Fibroblast of villous mesenchyme (primary cell): ENCODE measurements at regions not wholly inside any gene's neighbourhood (a gene's known extent, or its start where the extent isn't known, plus 50 kb on each side); places are given as distances from the start of the nearest gene placed in this dataset.
A peak's percentile ranks its signal among the peaks of the same experiment; 100 is the strongest.

Experiments
- DNase-seq: peaks from one replicate; pipeline ENCODE4 v3.0.0-alpha.2; 2010; ENCODE audit warnings: low read depth
- H3K4me3 ChIP-seq: 2 replicates; pipeline ENCODE4 v1.5.1; 2011; ENCODE audit warnings: low read depth, mild to moderate bottlenecking, low read length
- CTCF ChIP-seq: IDR thresholded peaks from 2 replicates; pipeline ENCODE4 v1.5.1; 2012; ENCODE audit warnings: low read depth, mild to moderate bottlenecking, low read length; ENCODE audit not compliant: insufficient read depth

- TF ChIP-seq CTCF, result no peak
- no peak for DNase-seq
Observed at GRCh38 chr4:123824524-123824923, 427.9 kb downstream of the SPRY1 start.

GRCh38 chr4:123825596-123826291 is 429.1 kb downstream of the SPRY1 start:
- H3K4me3 ChIP-seq, result no peak overlapping the region
- no peak for TF ChIP-seq CTCF
- DNase-seq, result peak; percentile 64

More at GRCh38 chr4:123824524-123824923, 427.9 kb downstream of the SPRY1 start:
- H3K4me3 ChIP-seq, result no peak overlapping the region

GRCh38 chr4:123826896-123827295 is 430.3 kb downstream of the SPRY1 start:
- peak; percentile 46 for DNase-seq
- no peak for TF ChIP-seq CTCF
- H3K4me3 ChIP-seq, result no peak overlapping the region

- no peak for DNase-seq
- TF ChIP-seq CTCF, result no peak
- no peak overlapping the region for H3K4me3 ChIP-seq
Observed at GRCh38 chr4:123827511-123827910, 430.9 kb downstream of the SPRY1 start.

- H3K4me3 ChIP-seq, result no peak overlapping the region
Observed at GRCh38 chr4:123830930-123831329, 434.3 kb downstream of the SPRY1 start.

DNA sequence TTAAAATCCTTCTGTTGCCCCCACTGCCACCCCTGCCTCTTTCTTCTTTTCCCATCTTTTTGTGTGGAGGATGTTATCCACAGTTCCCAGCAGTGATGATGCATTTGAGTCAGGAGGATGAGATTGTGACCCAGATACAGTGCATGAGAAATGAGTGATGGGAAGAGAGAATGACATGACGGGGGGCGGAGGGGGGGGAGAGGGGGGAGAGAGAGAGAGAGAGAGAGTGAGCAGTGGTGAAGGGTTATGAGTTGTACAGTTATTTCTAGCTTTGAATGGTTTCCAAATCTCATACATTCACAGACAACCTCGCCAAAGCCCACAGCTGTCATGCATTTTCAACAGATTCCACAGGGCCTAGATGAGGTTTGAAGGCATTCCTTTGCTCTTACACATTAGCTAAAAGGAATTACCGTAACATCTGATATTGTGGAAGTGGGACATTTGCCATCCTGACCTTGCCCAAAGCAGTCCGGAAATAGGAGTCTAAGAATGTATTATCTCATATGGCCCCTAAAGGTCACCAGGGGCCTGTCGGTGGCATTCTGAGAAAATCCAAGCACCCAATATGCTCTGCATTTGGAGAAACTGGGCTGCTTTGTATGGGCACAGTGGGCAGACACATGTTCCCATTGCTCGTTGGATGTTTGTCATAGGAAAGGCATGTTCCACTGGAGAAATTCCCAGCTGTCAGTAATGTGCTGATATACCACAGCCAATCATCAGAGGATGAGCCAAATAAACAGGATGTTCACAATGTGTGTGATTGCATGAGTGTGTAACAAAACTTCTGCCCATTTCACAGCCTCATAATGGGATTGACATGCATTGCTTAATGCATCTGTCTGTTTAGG is 435.8 kb downstream of the SPRY1 start:
- no peak overlapping the region for H3K4me3 ChIP-seq
- DNase-seq, result peak; percentile 98
- TF ChIP-seq CTCF, result no peak

More at GRCh38 chr4:123830930-123831329, 434.3 kb downstream of the SPRY1 start:
- TF ChIP-seq CTCF, result no peak
- DNase-seq, result no peak
